ENCODE measurements at regions not wholly inside any gene's neighbourhood (a gene's known extent, or its start where the extent isn't known, plus 50 kb on each side); places are given as distances from the start of the nearest gene placed in this dataset.

GRCh38 chr1:233435622-233436021 is 108.1 kb downstream of the MAP3K21 start:
- DNase-seq (no peak), ATAC-seq (ENCODE audit: low read depth) (no peak)
- Mint-ChIP-seq H3K4me3 (no peak overlapping the region), H3K27ac (no peak overlapping the region), H3K36me3 (no peaks in the 10 kb centered on the region), H3K27me3 (no peaks in the 10 kb centered on the region), H3K4me1 (no peaks in the 10 kb centered on the region), H3K9me3 (no peaks in the 10 kb centered on the region)
- POLR2A ChIA-PET: no interaction called here

- H3K4me1 Mint-ChIP-seq: no peaks in the 10 kb centered on the region
- no peak overlapping the region for H3K27ac Mint-ChIP-seq
- H3K9me3 Mint-ChIP-seq: no peaks in the 10 kb centered on the region
- H3K27me3 Mint-ChIP-seq: peaks cover 2% of the 10 kb centered on the region
- no peak for ATAC-seq (ENCODE audit: low read depth)
- POLR2A ChIA-PET: no interaction called here
- DNase-seq: no peak
- H3K4me3 Mint-ChIP-seq: no peak overlapping the region
- no peaks in the 10 kb centered on the region for H3K36me3 Mint-ChIP-seq
These were observed 112.2 kb downstream of the MAP3K21 start for GRCh38 chr1:233439721-233440120.

GRCh38 chr1:233440951-233441401 is 113.5 kb downstream of the MAP3K21 start:
- Mint-ChIP-seq H3K9me3 (no peaks in the 10 kb centered on the region), H3K27ac (no peak overlapping the region), H3K4me1 (no peaks in the 10 kb centered on the region), H3K27me3 (peaks cover 2% of the 10 kb centered on the region), H3K4me3 (no peak overlapping the region), H3K36me3 (no peaks in the 10 kb centered on the region)
- ATAC-seq (ENCODE audit: low read depth) (no peak), DNase-seq (no peak)
- POLR2A ChIA-PET: no interaction called here

GRCh38 chr1:233442026-233442780 is 114.7 kb downstream of the MAP3K21 start:
- POLR2A ChIA-PET: no interaction called here
- no peak for DNase-seq
- Mint-ChIP-seq H3K4me1 (no peaks in the 10 kb centered on the region), H3K27ac (no peak overlapping the region), H3K4me3 (no peak overlapping the region), H3K27me3 (peaks cover 3% of the 10 kb centered on the region), H3K36me3 (no peaks in the 10 kb centered on the region), H3K9me3 (no peaks in the 10 kb centered on the region)
- ATAC-seq (ENCODE audit: low read depth): no peak

- POLR2A ChIA-PET: no interaction called here
- Mint-ChIP-seq H3K36me3 (no peaks in the 10 kb centered on the region), H3K27me3 (peaks cover 3% of the 10 kb centered on the region), H3K4me3 (no peak overlapping the region), H3K9me3 (no peaks in the 10 kb centered on the region), H3K27ac (no peak overlapping the region), H3K4me1 (no peaks in the 10 kb centered on the region)
- DNase-seq: no peak
- no peak for ATAC-seq (ENCODE audit: low read depth)
These were observed 115.7 kb downstream of the MAP3K21 start for GRCh38 chr1:233443040-233443760.

GRCh38 chr1:233444484-233444883 is 117.0 kb downstream of the MAP3K21 start:
- DNase-seq (no peak), ATAC-seq (ENCODE audit: low read depth) (no peak)
- POLR2A ChIA-PET: no interaction called here
- Mint-ChIP-seq H3K36me3 (no peaks in the 10 kb centered on the region), H3K9me3 (no peaks in the 10 kb centered on the region), H3K4me1 (no peaks in the 10 kb centered on the region), H3K27ac (no peak overlapping the region), H3K4me3 (no peak overlapping the region), H3K27me3 (peaks cover 3% of the 10 kb centered on the region)

- Mint-ChIP-seq H3K4me1 (no peaks in the 10 kb centered on the region), H3K27me3 (peaks cover 6% of the 10 kb centered on the region), H3K9me3 (no peaks in the 10 kb centered on the region), H3K36me3 (no peaks in the 10 kb centered on the region), H3K27ac (no peak overlapping the region), H3K4me3 (no peak overlapping the region)
- ATAC-seq (ENCODE audit: low read depth): no peak
- POLR2A ChIA-PET: no interaction called here
- DNase-seq: no peak
These were observed 118.2 kb downstream of the MAP3K21 start for GRCh38 chr1:233445737-233446136.

GRCh38 chr1:233446935-233447334 is 119.4 kb downstream of the MAP3K21 start:
- Mint-ChIP-seq H3K27ac (no peak overlapping the region), H3K36me3 (no peaks in the 10 kb centered on the region), H3K27me3 (peaks cover 12% of the 10 kb centered on the region), H3K9me3 (no peaks in the 10 kb centered on the region), H3K4me3 (no peak overlapping the region), H3K4me1 (no peaks in the 10 kb centered on the region)
- no peak for ATAC-seq (ENCODE audit: low read depth)
- POLR2A ChIA-PET: no interaction called here
- no peak for DNase-seq

GRCh38 chr1:233448109-233448689 is 120.7 kb downstream of the MAP3K21 start:
- no peak for ATAC-seq (ENCODE audit: low read depth)
- Mint-ChIP-seq H3K27me3 (peaks cover 12% of the 10 kb centered on the region), H3K36me3 (no peaks in the 10 kb centered on the region), H3K27ac (no peak overlapping the region), H3K9me3 (no peaks in the 10 kb centered on the region), H3K4me3 (no peak overlapping the region), H3K4me1 (no peaks in the 10 kb centered on the region)
- POLR2A ChIA-PET: no interaction called here
- DNase-seq: no peak

- H3K36me3 Mint-ChIP-seq: no peaks in the 10 kb centered on the region
These were observed 125.2 kb downstream of the MAP3K21 start for GRCh38 chr1:233452724-233453123.

GRCh38 chr1:233453433-233454200 is 126.1 kb downstream of the MAP3K21 start:
- peaks cover 10% of the 10 kb centered on the region for H3K27me3 Mint-ChIP-seq
- no peak for ATAC-seq (ENCODE audit: low read depth)
- no peaks in the 10 kb centered on the region for H3K36me3 Mint-ChIP-seq
- H3K4me3 Mint-ChIP-seq: no peak overlapping the region
- POLR2A ChIA-PET: no interaction called here
- no peaks in the 10 kb centered on the region for H3K4me1 Mint-ChIP-seq
- no peak overlapping the region for H3K27ac Mint-ChIP-seq
- DNase-seq: no peak
- no peaks in the 10 kb centered on the region for H3K9me3 Mint-ChIP-seq

More at GRCh38 chr1:233452724-233453123, 125.2 kb downstream of the MAP3K21 start:
- DNase-seq (no peak), ATAC-seq (ENCODE audit: low read depth) (no peak)
- no peaks in the 10 kb centered on the region for H3K4me1 Mint-ChIP-seq
- H3K27me3 Mint-ChIP-seq: peaks cover 10% of the 10 kb centered on the region
- H3K9me3 Mint-ChIP-seq: no peaks in the 10 kb centered on the region
- no peak overlapping the region for H3K27ac Mint-ChIP-seq
- H3K4me3 Mint-ChIP-seq: no peak overlapping the region
- POLR2A ChIA-PET: no interaction called here

GRCh38 chr1:233459470-233459945 is 132.0 kb downstream of the MAP3K21 start:
- no peaks in the 10 kb centered on the region for H3K36me3 Mint-ChIP-seq
- ATAC-seq (ENCODE audit: low read depth) (no peak), DNase-seq (no peak)
- no peak overlapping the region for H3K27ac Mint-ChIP-seq
- peaks cover 3% of the 10 kb centered on the region for H3K4me1 Mint-ChIP-seq
- no peak overlapping the region for H3K4me3 Mint-ChIP-seq
- POLR2A ChIA-PET: no interaction called here
- H3K27me3 Mint-ChIP-seq: peaks cover 2% of the 10 kb centered on the region
- no peaks in the 10 kb centered on the region for H3K9me3 Mint-ChIP-seq

GRCh38 chr1:233459968-233460367 is 132.4 kb downstream of the MAP3K21 start:
- H3K4me1 Mint-ChIP-seq: peaks cover 3% of the 10 kb centered on the region
- ATAC-seq (ENCODE audit: low read depth) (no peak), DNase-seq (no peak)
- POLR2A ChIA-PET: no interaction called here
- no peak overlapping the region for H3K27ac Mint-ChIP-seq
- no peaks in the 10 kb centered on the region for H3K9me3 Mint-ChIP-seq
- H3K4me3 Mint-ChIP-seq: no peak overlapping the region
- no peaks in the 10 kb centered on the region for H3K36me3 Mint-ChIP-seq
- H3K27me3 Mint-ChIP-seq: peaks cover 2% of the 10 kb centered on the region

All from activated naive CD8-positive, alpha-beta T cell treated with anti-CD3 and anti-CD28 coated beads, Interleukin-2, amount 10 ng/mL, durations not matched to agents 7 days and 5 days (primary cell).